ENCODE measurements at regions not wholly inside any gene's neighbourhood (a gene's known extent, or its start where the extent isn't known, plus 50 kb on each side); places are given as distances from the start of the nearest gene placed in this dataset.
"Not testable (repeated sequence)": the region's sequence is repeated elsewhere in the genome, so short reads cannot be mapped to it uniquely, and the experiment has no call there.

DNA sequence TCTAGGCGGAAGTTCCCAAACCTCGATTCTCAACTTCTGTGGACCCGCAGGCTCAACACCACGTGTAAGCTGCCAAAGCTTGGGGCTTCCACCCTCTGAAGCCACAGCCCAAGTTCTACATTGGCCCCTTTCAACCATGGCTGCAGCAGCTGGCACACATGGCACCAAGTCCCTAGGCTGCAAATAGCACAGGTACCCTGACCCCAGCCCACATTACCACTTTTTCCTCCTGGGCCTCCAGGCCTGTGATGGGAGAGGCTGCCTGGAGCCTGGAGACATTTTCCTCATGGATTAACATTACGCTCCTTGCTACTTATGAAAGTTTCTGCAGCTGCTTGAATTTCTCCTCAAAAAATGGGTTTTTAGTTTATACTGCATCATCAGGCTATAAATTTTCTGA is 479.5 kb downstream of the PCDH7 start:
- no peak for DNase-seq

DNA sequence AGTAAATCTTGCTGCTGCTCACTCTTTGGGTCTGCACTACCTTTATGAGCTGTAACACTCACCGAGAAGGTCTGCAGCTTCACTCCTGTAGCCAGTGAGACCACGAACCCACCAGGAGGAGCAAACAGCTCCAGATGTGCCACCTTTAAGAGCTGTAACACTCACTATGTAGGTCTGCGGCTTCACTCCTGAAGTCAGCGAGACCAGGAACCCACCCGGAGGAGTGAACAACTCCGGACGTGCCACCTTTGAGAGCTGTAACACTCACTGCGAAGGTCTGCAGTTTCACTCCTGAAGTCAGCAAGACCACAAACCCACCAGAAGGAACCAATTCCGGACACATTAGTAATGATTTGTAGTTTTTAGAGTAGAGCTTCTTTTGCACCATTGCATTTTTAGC is 481.9 kb downstream of the PCDH7 start:
- DNase-seq, result not testable (repeated sequence)

DNA sequence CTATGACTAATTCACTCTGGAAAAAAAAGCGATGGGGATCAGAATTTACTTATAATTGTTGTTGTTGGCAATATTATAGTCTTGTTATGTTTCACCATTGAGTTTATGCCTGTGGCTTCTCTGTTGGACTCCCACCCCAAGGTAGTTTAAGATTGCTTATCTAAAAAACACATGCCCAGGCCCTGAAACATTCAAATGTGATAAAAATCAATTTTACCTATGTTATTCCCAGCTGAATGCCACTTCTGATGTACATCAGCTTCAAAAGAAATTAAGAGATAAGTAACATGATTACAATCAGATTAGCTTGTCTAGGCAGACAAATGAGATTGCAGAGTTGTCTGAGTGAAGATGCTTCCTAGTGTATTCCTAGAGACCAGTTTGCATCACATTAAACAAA is 484.7 kb downstream of the PCDH7 start:
- no peak for DNase-seq

DNA sequence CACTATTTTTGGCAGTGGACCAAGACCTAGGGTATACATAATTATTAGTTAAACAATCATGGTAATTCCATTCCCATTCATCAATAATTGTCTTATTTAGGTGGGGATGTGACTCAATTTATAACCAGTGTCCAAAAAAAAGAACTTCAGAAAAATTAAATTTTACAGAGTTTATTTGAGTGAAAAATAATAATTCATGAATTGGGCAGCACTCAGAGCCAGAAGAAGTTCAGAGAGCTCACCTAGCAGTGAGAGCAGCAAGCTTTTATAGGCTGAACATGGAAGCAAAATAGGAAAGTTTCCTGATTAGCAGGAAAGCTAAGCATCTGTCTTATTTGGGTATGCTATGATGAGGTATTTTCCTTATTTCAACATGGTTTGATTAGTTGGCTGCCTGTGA is 500.8 kb downstream of the PCDH7 start:
- no peak for DNase-seq

DNA sequence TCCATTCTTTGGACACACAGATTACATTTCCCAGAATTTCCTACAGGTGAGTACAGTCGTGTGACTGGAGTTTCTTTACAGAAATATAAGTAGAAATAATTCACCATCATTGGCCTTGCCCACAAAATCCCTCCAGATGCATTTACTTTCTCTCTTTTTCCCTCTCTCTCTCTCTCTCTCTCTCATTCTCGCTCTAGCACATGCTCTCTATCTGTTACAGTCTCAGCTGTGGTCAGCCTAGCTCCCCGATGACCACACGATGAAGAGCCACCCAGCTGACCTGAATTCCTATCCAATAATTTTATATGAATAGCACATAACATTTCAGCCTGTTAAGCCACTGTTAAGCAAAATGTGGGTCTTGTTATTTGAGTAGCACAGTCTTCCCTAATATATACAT is 507.9 kb downstream of the PCDH7 start:
- no peak for DNase-seq

DNA sequence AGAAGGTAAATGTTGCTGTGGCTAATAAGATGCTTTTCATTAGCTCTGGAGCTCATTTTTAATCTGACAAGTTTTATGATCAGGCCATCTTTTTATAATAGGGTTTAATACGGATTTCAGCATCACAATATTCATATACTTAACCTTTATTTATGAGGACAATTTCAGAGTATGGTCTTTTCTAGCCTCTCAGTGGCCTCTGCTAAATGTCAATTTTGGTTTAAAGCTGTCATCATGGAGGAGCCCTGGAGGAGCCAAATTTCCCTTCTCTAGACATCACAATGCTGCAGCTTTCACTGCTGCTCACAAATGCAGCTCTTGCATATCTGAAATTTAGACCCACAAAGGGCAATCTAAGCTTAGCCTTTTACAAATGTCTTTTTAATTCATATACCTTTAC is 510.4 kb downstream of the PCDH7 start:
- no peak for DNase-seq

DNA sequence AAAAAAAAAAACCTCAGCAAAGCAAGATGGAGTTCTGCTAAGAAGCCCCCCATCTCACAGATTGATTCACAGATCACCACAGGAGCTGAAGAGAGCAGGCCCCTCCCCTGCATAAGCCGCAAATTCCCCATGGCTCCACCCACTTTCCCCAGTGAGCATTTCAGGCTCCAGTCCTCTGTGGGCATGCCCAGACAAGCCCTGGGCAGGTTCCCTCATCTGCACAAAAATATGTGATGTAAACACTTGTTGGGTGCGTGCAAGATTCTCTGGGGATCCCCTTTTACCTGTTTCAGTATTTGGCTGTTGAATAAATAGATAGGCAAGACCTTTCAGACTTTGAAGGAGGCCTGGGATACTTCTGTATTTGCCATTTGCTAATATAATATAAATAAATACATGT is 514.3 kb downstream of the PCDH7 start:
- no peak for DNase-seq

DNA sequence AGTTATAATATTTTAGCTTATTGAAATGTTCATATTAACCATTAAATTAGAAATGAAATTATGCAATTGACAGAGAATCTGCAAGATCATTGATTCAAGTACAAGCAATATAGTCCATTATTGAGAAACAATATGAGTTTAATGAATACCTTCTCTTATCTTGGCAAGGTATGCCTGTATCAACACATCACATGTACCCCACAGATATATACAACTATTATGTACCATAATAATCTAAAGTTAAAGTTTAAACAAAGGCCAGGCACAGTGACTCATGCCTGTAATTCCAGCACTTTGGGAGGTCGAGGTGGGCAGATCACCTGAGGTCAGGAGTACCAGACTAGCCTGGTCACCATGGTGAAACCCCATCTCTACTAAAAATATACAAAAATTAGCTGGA is 514.7 kb downstream of the PCDH7 start:
- no peak for DNase-seq

DNA sequence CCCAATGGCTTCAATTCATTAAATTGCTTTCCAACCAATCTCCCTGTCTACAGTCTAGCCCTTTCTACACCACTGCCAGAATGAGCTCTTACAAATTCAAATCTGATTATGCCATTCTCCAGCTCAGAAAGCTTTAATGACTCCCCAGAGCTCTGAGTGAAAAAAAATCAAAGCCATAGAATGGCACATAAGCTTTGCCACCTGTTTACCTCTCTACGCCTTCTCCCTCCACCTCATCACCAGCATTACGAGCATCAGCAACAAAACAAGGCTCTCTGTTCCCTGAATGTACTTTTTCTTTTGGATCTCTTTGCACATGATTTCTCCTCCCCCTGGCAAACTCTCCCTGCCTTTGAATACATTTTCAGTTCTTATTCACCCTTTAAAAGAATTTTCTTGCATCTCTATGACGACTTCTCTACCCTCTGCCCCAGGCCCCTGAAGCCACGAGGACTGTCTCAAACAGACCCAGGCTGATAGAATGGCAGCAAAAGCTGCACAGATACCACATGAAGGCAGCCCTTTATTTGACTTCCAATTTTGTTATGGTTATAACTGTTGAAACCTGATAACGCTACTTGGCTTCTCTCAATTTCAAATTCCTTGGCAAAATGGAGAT is 516.0 kb downstream of the PCDH7 start:
- no peak for DNase-seq

DNA sequence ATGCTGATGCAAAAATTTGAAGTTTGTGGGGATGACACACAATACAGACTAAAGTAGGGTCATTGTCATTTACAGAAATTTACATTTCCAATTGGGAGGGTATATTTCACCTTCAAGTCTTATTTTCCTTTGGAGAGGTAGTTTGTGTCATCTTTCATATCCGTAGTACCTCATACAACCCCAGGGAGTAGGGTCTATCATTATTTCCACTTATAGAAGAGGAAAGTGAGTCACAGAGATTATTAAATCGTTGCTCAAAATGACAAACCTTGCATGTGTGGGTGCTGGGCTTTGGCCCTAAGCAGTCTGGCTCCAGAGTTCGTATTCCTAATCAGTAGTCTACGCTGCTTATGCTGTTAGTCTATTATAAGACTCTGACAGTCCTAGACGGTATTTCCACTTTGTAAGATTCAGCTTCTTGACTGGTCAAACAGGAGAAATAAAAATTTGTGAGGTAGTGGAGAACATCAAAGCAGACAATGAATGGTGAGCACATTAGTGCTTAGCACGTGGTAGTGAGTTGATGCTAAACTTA is 516.5 kb downstream of the PCDH7 start:
- no peak for DNase-seq

DNA sequence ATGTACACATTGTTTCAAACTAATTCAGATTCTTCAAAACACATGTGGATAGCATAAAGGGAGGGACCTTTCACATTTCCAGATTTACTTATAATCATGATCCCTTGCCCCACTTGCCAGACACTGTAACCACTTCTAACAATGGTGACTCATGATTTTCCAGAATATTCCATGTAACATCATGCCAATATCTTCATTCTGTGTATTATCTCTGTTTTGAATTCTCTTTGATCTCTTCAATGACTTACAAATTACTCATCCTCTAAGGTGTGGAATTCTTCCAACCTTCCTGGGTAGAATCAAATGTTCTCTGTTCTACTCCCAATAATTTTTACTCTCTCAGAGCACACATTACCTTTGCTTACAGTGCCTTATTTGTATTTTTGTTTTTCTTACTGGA is 517.1 kb downstream of the PCDH7 start:
- no peak for DNase-seq

DNA sequence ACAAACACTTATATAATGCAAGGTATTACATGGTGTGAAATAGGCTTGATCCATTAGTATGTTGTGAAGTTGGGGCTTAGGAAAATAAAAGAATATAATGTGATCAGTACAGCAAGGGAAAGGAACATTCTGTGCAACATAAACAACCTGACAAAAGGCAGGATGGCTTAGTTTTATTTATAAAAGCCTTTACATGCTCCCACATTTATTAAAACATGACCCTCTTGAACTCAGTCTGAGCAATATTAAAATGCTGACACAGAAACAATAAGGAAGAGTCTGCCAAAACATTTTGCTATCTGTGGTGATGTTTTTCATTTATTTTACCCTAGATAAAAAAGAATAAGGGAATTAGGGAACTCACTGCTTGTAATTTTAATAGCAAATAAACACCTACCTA is 519.7 kb downstream of the PCDH7 start:
- no peak for DNase-seq

DNA sequence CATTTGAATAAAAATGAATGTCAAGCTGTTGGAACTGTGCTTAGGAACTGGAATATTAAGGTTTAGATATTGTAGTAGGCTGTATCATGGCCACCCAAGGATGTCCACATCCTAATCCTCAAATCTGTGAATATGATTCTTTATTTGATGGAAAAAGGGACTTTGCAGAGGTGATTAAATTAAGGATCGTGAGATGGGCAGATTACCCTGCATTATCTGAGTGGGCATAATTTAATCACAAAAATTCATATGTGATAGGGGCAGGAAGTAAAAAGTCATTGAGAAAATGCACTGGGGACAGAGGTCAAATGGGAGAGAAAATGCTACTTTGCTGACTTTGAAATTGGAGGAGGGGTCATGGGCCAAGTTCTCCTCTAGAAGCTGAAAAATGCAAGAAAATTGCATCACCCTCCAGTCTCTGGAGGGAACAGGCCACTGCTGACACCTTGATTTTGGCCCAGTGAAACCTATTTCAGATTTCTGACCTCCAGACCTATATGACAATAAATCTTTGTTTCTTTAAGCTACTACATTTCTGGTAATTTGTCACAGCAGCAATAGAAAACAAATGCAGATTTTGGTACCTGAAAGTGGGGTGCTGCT is 521.4 kb downstream of the PCDH7 start:
- no peak for DNase-seq

DNA sequence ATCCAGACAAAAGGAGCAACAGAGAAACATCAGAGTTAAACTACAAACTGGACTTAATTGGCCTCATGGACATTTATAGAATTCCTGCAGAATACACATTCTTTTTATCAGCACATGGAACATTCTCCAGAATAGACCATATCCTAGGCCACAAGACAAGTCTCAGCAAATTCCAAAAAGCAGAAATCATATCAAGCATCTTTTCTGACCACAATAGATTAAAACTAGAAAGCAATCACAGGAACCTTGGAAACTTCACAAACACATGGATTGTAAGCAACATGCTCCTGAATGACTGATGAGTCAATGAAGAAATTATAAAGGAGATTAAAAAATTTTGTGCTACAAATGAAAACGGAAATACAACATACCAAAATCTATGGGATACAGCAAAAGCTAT is 526.7 kb downstream of the PCDH7 start:
- DNase-seq, result no peak

DNA sequence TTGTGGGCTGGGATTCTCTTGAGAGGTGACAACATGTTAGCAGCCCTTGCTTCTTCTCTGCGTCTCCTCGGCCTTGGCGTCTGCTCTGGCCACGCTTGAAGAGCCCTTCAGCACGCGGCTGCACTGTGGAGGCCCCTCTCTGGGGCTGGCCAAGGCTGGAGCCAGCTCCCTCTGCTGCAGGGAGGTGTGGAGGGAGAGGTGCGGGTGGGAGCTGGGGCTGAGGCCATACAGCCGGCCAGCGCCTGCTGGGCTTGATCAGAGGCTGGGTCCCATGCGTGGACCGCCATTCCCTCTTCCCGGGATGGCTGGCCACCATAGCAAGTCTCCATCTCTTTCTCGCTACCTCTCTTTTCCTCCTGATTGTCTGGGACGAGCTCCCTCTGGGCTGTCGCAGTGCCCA is 539.0 kb downstream of the PCDH7 start:
- DNase-seq, result no peak

DNA sequence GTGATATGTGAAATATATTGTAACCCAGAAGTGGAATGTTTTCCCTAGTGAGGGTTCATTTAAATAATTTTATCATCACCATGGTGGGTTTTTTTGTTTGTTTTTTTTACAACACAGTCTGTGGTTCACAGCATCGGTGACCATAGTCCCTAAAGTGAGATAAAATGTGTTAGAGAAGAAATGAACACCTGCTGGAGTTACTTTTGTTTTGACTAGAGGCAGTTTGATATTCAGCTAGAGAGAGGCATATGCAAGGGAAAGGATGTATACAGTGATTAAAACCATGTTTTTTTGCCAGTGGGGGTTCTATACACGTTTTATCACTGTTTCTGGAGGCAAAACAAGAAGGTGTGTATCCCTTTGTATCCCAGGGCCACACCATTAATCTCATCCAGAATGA is 541.5 kb downstream of the PCDH7 start:
- no peak for DNase-seq

DNA sequence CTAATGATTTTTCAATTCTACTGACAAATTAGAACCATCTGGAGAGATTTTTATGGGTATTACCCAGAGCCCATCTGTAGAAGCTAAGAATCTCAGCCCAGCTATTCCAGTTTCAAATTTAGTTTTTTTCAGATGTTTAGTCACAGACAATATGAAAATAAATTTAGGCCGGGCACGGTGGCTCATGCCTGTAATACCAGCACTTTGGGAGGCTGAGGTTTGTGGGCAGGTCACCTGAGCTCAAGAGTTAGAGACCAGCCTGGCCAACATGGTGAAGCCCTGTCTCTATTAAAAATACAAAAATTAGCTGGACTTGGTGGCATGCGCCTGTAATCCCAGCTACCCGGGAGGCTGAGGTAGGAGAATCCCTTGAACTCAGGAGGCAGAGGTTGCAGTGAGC is 545.9 kb downstream of the PCDH7 start:
- DNase-seq, result not testable (repeated sequence)

DNA sequence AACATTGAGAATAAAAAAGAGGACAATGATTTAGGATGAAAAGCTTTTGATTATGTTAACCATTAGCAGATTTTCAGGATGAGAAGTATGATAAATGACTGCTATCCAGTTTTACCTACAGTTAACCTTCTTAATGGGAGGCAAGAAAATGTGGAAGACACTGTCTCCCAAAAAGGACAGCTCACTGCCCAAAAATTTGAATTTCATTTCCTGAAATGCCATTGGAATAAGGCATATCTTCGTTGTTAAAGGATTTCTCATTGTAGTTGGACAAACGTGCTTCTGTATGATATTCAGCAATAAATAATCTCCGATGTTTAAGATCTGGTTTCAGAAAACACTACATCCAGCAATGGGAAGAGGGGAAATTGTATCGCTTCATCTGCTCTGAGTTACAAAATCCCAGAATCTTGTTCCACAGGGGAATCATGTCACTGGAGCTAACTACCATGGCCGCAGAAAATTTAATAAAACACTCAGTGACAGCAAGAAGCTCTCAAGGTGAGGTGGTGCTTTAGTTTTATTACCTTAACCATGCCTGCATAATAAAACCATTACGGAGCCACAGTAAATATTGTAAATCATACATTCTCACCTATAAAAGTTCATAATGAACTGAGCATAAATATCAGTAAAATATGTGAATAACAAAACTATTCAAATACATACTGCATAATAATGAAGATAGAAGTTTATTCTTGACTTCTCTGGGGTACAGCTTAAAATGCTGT is 552.3 kb downstream of the PCDH7 start:
- no peak for DNase-seq

DNA sequence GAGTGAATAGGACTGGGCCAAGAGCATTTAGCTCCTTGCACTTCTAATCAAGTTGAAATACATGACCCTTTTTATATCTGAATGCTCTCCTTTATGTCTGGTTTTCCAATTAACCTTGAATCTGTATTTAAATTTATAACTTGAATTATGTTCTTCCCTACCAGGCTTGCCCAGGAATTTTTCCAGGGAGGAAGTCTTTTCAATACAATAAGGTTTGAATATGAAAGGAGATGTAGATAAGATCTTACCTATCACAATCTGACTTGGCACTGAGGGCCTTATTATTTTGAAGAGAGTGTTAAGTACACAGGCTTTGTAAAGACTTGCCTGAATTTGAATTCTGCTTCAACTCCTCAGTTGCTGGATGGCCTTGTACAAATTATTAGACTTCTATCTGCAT is 555.7 kb downstream of the PCDH7 start:
- DNase-seq, result no peak

DNA sequence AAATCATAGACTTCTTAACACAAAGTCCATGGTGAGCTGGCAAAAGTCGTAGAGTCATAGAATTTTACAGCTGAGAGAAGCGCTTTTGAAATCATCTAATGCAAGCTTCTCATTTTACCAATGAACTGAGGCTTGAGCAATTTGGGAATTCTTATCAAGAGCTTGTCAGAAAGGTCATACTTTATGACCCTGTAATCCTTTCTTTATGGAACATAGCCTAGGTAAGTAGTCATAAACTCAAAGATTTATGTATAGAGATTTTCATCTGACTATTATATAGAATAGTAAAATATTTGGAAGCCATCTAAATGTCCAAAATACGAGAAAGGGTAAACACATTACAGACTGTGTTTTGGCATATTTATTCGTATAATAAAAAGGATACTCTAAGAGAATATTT is 563.5 kb downstream of the PCDH7 start:
- no peak for DNase-seq

DNA sequence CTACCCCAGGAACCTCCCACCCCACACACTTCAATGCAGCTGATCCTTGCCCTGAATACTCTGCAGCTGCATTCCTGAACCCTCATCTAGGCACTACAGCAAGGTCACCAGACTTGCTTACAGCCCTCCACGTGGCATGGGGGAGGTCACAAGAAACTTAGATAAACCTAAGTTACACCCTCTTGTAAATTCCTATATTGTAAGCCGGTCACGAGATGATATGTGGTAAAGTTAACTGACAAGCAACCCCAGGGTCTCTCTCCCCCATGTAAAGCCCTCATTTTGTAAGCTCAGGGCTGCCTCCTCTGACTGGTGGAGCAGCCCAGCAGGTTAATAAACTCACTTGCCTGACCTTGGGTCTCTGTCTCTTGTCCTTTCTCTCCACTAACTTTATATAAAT is 570.7 kb downstream of the PCDH7 start:
- peak; percentile 55 for DNase-seq

DNA sequence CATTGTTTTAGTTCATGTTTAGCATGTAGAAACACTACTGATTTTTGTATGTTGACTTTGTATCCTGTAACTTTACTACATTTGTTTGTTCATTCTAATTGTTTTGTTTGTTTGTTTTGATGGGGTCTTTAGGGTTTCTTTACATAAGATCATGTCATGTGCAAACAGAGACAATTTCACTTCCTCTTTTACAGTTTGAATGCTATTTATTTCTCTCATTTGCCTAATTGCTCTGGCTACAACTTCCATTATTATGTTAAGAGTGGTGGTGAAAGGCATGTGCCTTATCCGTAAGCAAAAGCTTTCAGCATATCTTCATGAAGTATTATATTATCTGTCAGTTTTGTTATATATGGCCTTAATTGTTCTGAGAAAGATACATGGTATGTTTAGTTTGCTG is 571.1 kb downstream of the PCDH7 start:
- peak; percentile 55 for DNase-seq

DNA sequence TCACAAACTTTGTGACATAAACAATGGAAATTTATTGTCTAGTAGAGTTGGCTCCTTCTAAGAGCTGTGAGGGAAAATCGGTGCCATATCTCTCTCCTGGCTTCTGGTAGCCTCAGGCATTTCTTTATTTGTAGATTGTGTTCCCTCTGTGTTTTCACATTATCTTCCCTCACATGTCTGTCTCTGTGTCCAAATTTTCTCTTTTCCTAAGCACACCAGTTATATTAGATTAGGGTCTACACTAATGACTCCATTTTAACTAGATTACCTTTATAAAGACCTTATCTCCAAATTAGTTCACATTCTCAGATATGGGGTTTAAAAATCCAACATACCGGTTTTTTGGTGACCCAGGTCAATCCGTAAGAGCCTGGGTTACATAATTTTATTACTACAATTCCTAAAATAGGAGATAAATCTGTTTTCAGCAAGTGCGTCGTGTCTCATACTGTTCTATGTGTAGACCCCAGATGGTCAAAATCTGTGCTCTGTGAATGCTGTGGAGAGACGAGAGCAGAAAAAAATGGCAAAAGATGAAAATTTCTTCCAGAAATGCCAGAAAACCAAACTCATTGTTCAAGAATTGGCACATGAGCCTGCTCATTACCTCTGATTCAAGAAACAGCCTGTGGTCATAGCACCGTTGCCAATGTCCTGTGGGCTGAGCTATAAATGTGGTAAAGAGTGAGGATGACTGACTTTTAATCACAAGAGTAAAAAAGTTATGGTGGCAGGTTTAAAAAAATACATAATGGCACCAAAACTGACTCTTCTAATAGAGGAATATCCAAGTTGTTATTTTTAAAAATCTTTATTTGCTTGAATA is 574.7 kb downstream of the PCDH7 start:
- DNase-seq, result no peak

DNA sequence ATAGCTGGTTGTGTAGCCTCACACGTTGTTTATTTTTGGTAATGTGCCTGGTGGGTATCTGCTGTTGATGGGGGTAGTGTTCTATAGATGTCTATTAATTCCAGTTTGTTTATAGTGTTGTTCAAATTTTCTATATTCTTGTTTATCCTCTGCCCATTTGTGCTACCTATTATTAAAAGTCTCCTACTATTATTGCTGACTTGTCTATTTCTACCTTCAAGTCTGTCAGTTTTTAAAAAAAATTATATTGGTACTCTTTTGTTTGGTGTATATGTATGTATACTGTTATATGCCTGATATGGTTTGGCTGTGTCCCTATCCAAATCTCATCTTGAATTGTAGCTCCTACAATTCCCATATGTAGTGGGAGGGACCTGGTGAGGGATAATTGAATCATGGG is 578.6 kb downstream of the PCDH7 start:
- DNase-seq, result no peak

All from OCI-M1 (cell line).